HepG2 (cell line): ENCODE measurements at regions not wholly inside any gene's neighbourhood (a gene's known extent, or its start where the extent isn't known, plus 50 kb on each side); places are given as distances from the start of the nearest gene placed in this dataset.

Source experiments
- ATAC-seq: fragments of 200-7000 bp; cut with Tn5 transposase; 3 replicates; pipeline ENCODE4 v1.9.1; 2020; ENCODE audit warnings: mild to moderate bottlenecking, moderate library complexity
- BruUV-seq: library from RNA; stranded (reverse); fragments of 400-500 nt; replicated peaks from 2 replicates; lab custom pipeline; 2021; lab: Mats Ljungman, UMichigan
- CTCF ChIA-PET: fragments of 300-600 bp; formaldehyde crosslinking; extraction: SDS; loops from one replicate; lab custom pipeline; 2021; ENCODE audit warnings: low total read pairs, inconsistent platforms, low intra/inter-chr PET ratio; lab: Yijun Ruan, JAX
- POLR2A ChIA-PET: fragments of 350-600 bp; sonication (Branson Sonifier 250); formaldehyde crosslinking; loops from one replicate; lab custom pipeline; 2020; ENCODE audit warnings: antibody characterized with exemption, inconsistent platforms; lab: Yijun Ruan, JAX
- DNase-seq: peaks from one replicate; pipeline ENCODE4 v3.0.0-alpha.2; 2015; ENCODE audit warnings: low spot score
- FAIRE-seq: peaks from 3 replicates; lab custom pipeline; 2011; peaks lifted over from hg19 to GRCh38; lab: Jason Lieb, UNC
- H2AFZ ChIP-seq: one replicate; pipeline ENCODE4 v1.6.1; 2011; ENCODE audit warnings: low read length, inconsistent platforms
- H3K27ac ChIP-seq: fragments of 300-600 bp; 3 replicates; pipeline ENCODE4 v1.8.0; 2011; ENCODE audit warnings: mixed run types, mild to moderate bottlenecking, mixed read lengths, low read length, inconsistent platforms; ENCODE audit not compliant: insufficient read depth; ENCODE audit errors: extremely low read length
- H3K27me3 ChIP-seq, 2 experiments: fragments of 200-600 bp in 1 of 2; 2 replicates in 1 of 2; 3 replicates in 1 of 2; pipeline versions ENCODE4 v1.6.0 to v1.8.0; 2011; ENCODE audit warnings: low read length in 2 of 2, mild to moderate bottlenecking in 2 of 2, moderate library complexity in 2 of 2, inconsistent platforms in 1 of 2; ENCODE audit not compliant: insufficient read depth in 2 of 2, control insufficient read depth in 1 of 2
- H3K36me3 ChIP-seq, 2 experiments: fragments of 200-600 bp in 1 of 2; replicated peaks in 1 of 2; 2 replicates in 1 of 2; 3 replicates in 1 of 2; pipeline versions ENCODE4 v1.5.1 to v1.8.0; 2011; ENCODE audit warnings: low read length in 2 of 2, inconsistent platforms in 1 of 2; ENCODE audit not compliant: insufficient read depth in 2 of 2, control insufficient read depth in 1 of 2
- H3K4me1 ChIP-seq: 2 replicates; pipeline ENCODE4 v1.5.1; 2012; ENCODE audit warnings: low read length, inconsistent platforms; ENCODE audit not compliant: insufficient read depth
- H3K4me2 ChIP-seq: 2 replicates; pipeline ENCODE4 v1.6.0; 2011; ENCODE audit warnings: low read depth, low read length, inconsistent platforms
- H3K4me3 ChIP-seq, 3 experiments: fragments of 200-600 bp in 1 of 3; sonication (generic), shearing (Covaris generic) in 1 of 3; replicated peaks in 1 of 3; 2 replicates each; pipeline ENCODE4 v1.5.1; 2011 to 2016; ENCODE audit warnings: low read length in 3 of 3, inconsistent platforms in 2 of 3, low read depth in 2 of 3, mild to moderate bottlenecking in 2 of 3, control low read depth in 1 of 3, mixed read lengths in 1 of 3; ENCODE audit not compliant: insufficient read depth in 1 of 3
- H3K79me2 ChIP-seq: one replicate; pipeline ENCODE4 v1.6.1; 2011; ENCODE audit warnings: low read length, inconsistent platforms; ENCODE audit not compliant: insufficient read depth
- H3K9ac ChIP-seq: 2 replicates; pipeline ENCODE4 v1.6.0; 2011; ENCODE audit warnings: mild to moderate bottlenecking, low read depth, low read length, inconsistent platforms; ENCODE audit not compliant: insufficient read depth
- H3K9me3 ChIP-seq: 2 replicates; pipeline ENCODE4 v1.5.1; 2012; ENCODE audit warnings: mild to moderate bottlenecking, low read length
- H4K20me1 ChIP-seq: 2 replicates; pipeline ENCODE4 v1.6.0; 2011; ENCODE audit warnings: inconsistent platforms, mild to moderate bottlenecking, low read length, moderate library complexity; ENCODE audit not compliant: insufficient read depth
- CCDC6 ChIP-seq: sonication (generic); formaldehyde crosslinking; IDR thresholded peaks from 2 replicates; pipeline ENCODE4 v1.8.1; 2022; ENCODE audit warnings: mild to moderate bottlenecking, missing genetic modification reagents, moderate library complexity
- DPF2 ChIP-seq: sonication (generic); formaldehyde crosslinking; IDR thresholded peaks from 2 replicates; pipeline ENCODE4 v1.4.0; 2020; ENCODE audit warnings: mild to moderate bottlenecking, low read depth, missing genetic modification reagents, borderline replicate concordance
- ESRRA ChIP-seq: sonication (generic); formaldehyde crosslinking; IDR thresholded peaks from 2 replicates; pipeline ENCODE4 v1.5.1; 2020; ENCODE audit warnings: mild to moderate bottlenecking, low read depth, missing genetic modification reagents
- FOXC1 ChIP-seq: sonication (generic); formaldehyde crosslinking; IDR thresholded peaks from 2 replicates; pipeline ENCODE4 v1.8.0; 2022; ENCODE audit warnings: mild to moderate bottlenecking, missing genetic modification reagents, borderline replicate concordance
- LCORL ChIP-seq, 2 experiments: fragments of 450-650 bp in 1 of 2; sonication (generic) in 1 of 2; formaldehyde crosslinking in 1 of 2; IDR thresholded peaks; 2 replicates each; pipeline versions ENCODE4 v1.5.0 to v1.6.1; 2017 to 2020; ENCODE audit warnings: antibody characterized with exemption in 1 of 2, missing genetic modification reagents in 1 of 2
- MAFF ChIP-seq: IDR thresholded peaks from 2 replicates; pipeline ENCODE4 v1.6.1; 2011; ENCODE audit warnings: low read depth, low read length, improper control_type of control experiment
- MAFK ChIP-seq, 2 experiments: IDR thresholded peaks in 1 of 2; conservative IDR thresholded peaks in 1 of 2; 2 replicates each; pipeline ENCODE4 v1.6.1; 2011; ENCODE audit warnings: improper control_type of control experiment in 2 of 2, low read length in 2 of 2
- NFE2 ChIP-seq: sonication (generic); formaldehyde crosslinking; IDR thresholded peaks from 2 replicates; pipeline ENCODE4 v1.4.0; 2020; ENCODE audit warnings: missing genetic modification reagents
- TOE1 ChIP-seq: sonication (generic); formaldehyde crosslinking; IDR thresholded peaks from 2 replicates; pipeline ENCODE4 v1.4.0; 2020; ENCODE audit warnings: mild to moderate bottlenecking, missing genetic modification reagents
- ZNF10 ChIP-seq: sonication (generic); formaldehyde crosslinking; IDR thresholded peaks from 2 replicates; pipeline ENCODE4 v1.4.0; 2020; ENCODE audit warnings: mild to moderate bottlenecking, low read depth, missing genetic modification reagents, borderline replicate concordance
- ZNF121 ChIP-seq: sonication (generic); formaldehyde crosslinking; IDR thresholded peaks from 2 replicates; pipeline ENCODE4 v1.5.0; 2020; ENCODE audit warnings: mild to moderate bottlenecking, missing genetic modification reagents
- ZNF253 ChIP-seq: sonication (generic); formaldehyde crosslinking; IDR thresholded peaks from 2 replicates; pipeline ENCODE4 v1.8.0; 2022; ENCODE audit warnings: mild to moderate bottlenecking, missing genetic modification reagents, borderline replicate concordance
- ZNF761 ChIP-seq: sonication (generic); formaldehyde crosslinking; conservative IDR thresholded peaks from 2 replicates; pipeline ENCODE4 v1.4.0; 2020; ENCODE audit warnings: mild to moderate bottlenecking, missing genetic modification reagents
- ZSCAN22 ChIP-seq: sonication (generic); formaldehyde crosslinking; IDR thresholded peaks from 2 replicates; pipeline ENCODE4 v1.4.0; 2020; ENCODE audit warnings: mild to moderate bottlenecking, missing genetic modification reagents
- ZSCAN9 ChIP-seq: IDR thresholded peaks from 2 replicates; pipeline ENCODE4 v1.6.1; 2016; ENCODE audit warnings: borderline replicate concordance
- WGBS: methylation state at CpG from one replicate; pipeline ENCODE4 v1.1.6; 2017; ENCODE audit warnings: low lambda C conversion rate; 5-methylcytosine and 5-hydroxymethylcytosine counted together
- in situ Hi-C: cut with HindIII; loops from 2 replicates; pipeline ENCODE4 v1.10.0; 2017; ENCODE audit warnings: low pct_unique_long_range_greater_than_20kb; ENCODE audit not compliant: extremely low pct_ligation_motif_present
- intact Hi-C: fragments of 100-400 bp; cut with micrococcal nuclease; formaldehyde crosslinking; loops from one replicate; pipeline ENCODE4 v1.10.0; 2022; ENCODE audit not compliant: unreplicated experiment
- TF ChIP-seq, protein P1 (sequence below): IDR thresholded peaks from 2 replicates; pipeline ENCODE4 v1.6.1; 2012; ENCODE audit warnings: low read length, improper control_type of control experiment

DNA sequence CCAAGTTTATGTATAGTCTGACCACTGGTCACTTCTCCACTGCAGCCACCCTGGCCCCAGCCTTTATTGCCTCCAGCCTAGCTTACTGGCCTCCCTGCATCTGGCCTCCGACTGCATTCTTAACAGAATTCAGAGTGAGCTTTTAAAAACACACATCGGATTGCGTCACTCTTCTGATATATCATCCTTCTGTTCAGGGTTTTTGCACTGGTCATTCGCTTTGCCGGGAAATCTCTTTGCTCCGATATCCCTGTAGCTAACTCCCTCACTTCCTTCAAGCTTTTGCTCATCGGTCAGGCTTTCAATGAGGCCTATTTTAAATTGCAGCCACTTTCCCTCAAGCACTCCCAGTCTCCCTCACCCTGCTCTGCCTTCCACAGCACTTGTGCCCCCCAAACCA is 101.6 kb upstream of the DLX2 start (continued):
- TF ChIP-seq ZNF253 (no peak), TOE1 (CRISPR knock-in tag) (no peak), ZSCAN22 (CRISPR knock-in tag) (no peak), ESRRA (CRISPR knock-in tag) (no peak)
- TF ChIP-seq, all 625 proteins: peak for 2

DNA sequence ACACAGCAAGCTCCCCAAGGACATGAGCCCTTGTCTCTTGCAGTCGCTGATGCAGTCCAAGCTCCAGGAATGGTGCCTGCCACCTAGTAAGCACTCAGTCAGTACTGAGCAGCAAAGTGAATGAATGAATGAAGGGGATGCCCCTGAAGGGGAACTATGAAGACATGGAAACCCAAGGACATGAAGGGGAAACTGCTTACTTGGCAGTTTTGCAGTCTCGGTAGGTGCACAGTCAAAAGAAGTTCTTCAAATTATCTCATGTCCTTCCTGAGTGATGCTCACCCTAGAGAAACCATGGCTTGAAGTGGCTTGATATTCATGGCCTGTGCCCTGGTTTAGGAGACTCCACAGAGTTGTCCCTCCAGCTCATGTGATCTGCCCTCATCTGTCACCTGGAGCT is 102.1 kb upstream of the DLX2 start:
- Histone ChIP-seq H3K36me3 (no peaks in the 10 kb centered on the region), H3K4me3 (no peak overlapping the region), H3K9me3 (peaks cover 10% of the 10 kb centered on the region), H4K20me1 (no peaks in the 10 kb centered on the region), H2AFZ (no peak overlapping the region), H3K9ac (no peak overlapping the region), H3K79me2 (no peaks in the 10 kb centered on the region), H3K27me3 (peaks cover 2 to 4% of the 10 kb centered on the region in 2 experiments; a peak in 1 of 5 replicates), H3K4me1 (0 out of 2 replicates have a peak, but pooled peaks cover 5% of the 10 kb centered on the region), H3K27ac (no peak overlapping the region), H3K4me2 (no peak overlapping the region)
- FAIRE-seq = no peak
- ChIA-PET CTCF (no interaction called here), POLR2A (no interaction called here)
- in situ Hi-C loops (no loop called here), intact Hi-C loops (no loop called here)
- ATAC-seq = no peak
- BruUV-seq = no TSS peak
- no peak for DNase-seq
- 91% methylated on average over 2 of the region's 2 CpGs for WGBS
- peak; percentile 98 to 99 for TF ChIP-seq MAFK (conservative IDR thresholded peaks at IDR 0.05 in 1 of 2, IDR thresholded peaks at IDR 0.05 in 1 of 2; ENCODE audit: low read length in 2 of 2)
- peak; percentile 98 for TF ChIP-seq MAFF
- TF ChIP-seq ZNF121 (CRISPR knock-in tag) = no peak

DNA sequence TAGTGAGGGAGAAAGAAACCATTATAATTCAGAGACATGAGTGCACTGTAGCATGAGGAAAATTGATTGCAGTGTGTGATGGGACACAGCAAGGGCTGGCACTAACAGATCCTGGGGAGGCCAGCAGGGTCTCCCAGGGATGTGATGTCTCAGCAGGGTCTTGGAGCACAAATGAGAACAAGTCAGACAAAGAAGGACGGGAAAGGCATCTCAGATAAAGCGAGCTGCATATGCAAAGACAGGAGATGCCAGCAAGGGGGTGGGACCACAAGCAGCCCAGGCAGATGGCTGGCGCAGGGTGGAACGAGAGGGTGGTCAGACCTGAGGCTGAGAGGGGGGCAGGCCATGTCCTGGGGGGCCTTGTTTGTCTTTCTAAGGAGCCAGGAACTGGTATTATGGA is 102.6 kb upstream of the DLX2 start:
- ChIA-PET POLR2A (no interaction called here), CTCF (no interaction called here)
- H3K4me2 ChIP-seq = no peak overlapping the region
- H3K79me2 ChIP-seq = no peaks in the 10 kb centered on the region
- no peak for DNase-seq
- TF ChIP-seq NFE2 (CRISPR knock-in tag) = no peak
- TF ChIP-seq ZNF761 (CRISPR knock-in tag) = no peak
- no peak for TF ChIP-seq LCORL (IDR thresholded peaks at IDR 0.05)
- TF ChIP-seq LCORL (CRISPR knock-in tag; IDR thresholded peaks at IDR 0.05) = no peak
- TF ChIP-seq ZNF10 (CRISPR knock-in tag) = no peak
- TF ChIP-seq DPF2 (CRISPR knock-in tag) = no peak
- TF ChIP-seq FOXC1 (CRISPR knock-in tag) = no peak
- TF ChIP-seq, protein P1, sequence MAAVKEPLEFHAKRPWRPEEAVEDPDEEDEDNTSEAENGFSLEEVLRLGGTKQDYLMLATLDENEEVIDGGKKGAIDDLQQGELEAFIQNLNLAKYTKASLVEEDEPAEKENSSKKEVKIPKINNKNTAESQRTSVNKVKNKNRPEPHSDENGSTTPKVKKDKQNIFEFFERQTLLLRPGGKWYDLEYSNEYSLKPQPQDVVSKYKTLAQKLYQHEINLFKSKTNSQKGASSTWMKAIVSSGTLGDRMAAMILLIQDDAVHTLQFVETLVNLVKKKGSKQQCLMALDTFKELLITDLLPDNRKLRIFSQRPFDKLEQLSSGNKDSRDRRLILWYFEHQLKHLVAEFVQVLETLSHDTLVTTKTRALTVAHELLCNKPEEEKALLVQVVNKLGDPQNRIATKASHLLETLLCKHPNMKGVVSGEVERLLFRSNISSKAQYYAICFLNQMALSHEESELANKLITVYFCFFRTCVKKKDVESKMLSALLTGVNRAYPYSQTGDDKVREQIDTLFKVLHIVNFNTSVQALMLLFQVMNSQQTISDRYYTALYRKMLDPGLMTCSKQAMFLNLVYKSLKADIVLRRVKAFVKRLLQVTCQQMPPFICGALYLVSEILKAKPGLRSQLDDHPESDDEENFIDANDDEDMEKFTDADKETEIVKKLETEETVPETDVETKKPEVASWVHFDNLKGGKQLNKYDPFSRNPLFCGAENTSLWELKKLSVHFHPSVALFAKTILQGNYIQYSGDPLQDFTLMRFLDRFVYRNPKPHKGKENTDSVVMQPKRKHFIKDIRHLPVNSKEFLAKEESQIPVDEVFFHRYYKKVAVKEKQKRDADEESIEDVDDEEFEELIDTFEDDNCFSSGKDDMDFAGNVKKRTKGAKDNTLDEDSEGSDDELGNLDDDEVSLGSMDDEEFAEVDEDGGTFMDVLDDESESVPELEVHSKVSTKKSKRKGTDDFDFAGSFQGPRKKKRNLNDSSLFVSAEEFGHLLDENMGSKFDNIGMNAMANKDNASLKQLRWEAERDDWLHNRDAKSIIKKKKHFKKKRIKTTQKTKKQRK = no peak
- TF ChIP-seq ZSCAN9 = no peak
- no peak for TF ChIP-seq CCDC6 (CRISPR knock-in tag)
- 0 out of 2 replicates have a peak, but pooled peaks cover 5% of the 10 kb centered on the region for H3K4me1 ChIP-seq
- no peak for ATAC-seq
- no peaks in the 10 kb centered on the region for H3K36me3 ChIP-seq
- intact Hi-C loops (no loop called here), in situ Hi-C loops (no loop called here)
- H3K27ac ChIP-seq = no peak overlapping the region
- BruUV-seq = no TSS peak
- H3K27me3 ChIP-seq = peaks cover 2 to 4% of the 10 kb centered on the region in 2 experiments; a peak in 1 of 5 replicates
- no peak overlapping the region for H3K9ac ChIP-seq
- H4K20me1 ChIP-seq = no peaks in the 10 kb centered on the region
- no peak overlapping the region for H3K4me3 ChIP-seq
- FAIRE-seq = no peak
- 31% methylated on average over 4 of the region's 4 CpGs for WGBS
- H2AFZ ChIP-seq = no peak overlapping the region
- H3K9me3 ChIP-seq = peaks cover 4% of the 10 kb centered on the region
